HG03060 (cell line): ENCODE measurements at regions not wholly inside any gene's neighbourhood (a gene's known extent, or its start where the extent isn't known, plus 50 kb on each side); places are given as distances from the start of the nearest gene placed in this dataset.
A peak's percentile ranks its signal among the peaks of the same experiment; 100 is the strongest.

Experiments used
- ATAC-seq: cut with Tn5 transposase; IDR thresholded peaks from one replicate; pipeline ENCODE4 v1.9.1; 2021; ENCODE audit warnings: low read depth, moderate number of reproducible peaks; ENCODE audit not compliant: unreplicated experiment

DNA sequence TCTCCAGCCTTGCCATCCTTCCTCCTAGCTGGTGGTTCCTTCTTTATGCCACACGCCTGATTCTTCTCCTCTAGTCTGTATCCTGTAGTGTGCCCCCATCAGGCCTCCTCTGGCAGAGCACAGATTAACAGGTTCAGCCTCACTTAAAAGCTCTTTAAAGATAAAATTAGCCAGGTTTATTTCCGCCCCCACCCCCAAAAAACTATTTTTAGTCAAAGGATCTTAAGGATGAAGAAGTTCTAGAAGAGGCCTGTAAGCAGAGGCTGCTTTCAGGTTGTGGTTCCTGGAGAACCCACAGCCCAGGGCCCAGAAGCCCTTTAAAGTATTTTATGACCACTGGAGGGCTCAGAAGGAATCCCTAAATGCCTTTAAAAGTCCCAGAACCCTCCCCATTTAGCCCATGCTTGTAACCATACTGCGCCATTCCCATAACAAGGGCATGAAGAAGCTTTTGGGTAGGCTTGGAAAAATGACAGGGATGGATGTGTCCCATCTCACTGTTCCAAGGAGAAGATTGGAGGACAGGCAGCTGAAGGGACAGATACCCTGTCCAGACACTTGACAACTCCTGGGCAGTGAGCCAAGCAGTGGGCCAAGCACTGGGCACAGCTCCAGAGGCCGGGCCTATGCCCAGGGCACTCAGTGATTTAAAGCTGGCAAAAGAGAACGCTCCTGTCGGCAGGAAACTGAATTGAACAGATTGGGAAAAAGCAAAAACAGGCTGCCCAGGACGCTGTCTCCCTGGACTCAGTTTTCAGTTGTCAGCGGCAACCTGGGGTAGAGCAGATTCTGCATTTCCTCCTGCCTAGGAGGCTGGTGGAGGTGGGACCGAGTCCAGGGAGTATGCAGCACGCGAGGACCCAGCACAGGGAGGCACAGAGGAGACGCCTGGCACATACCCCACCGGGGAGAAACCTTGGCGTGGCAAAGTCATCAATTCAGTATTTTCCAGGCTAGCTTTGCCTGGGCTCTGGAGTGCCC lies 106.3 kb upstream of the SSBP2 start:
- no peak for ATAC-seq

DNA sequence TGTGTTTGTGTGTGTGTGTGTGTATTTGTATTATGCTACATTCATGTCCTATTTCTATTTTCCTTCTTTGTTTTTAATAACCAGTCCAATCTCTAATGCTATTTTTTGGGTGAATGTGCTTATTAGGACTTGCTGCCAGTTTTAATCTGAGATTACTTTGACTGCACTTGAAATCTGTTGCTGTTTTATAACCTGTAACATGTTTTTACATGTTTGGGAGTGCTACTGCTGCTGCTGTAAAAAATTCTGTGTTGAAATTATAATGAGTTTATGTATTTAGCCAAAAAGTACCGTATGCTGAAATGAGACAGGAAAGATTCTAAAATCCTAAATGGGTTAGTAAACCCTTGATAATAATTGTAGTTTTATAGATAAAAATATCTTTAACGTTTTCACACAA lies 104.7 kb upstream of the SSBP2 start:
- ATAC-seq: no peak

GRCh38 chr5:81854915-81855314 lies 104.0 kb upstream of the SSBP2 start:
- ATAC-seq: no peak

DNA sequence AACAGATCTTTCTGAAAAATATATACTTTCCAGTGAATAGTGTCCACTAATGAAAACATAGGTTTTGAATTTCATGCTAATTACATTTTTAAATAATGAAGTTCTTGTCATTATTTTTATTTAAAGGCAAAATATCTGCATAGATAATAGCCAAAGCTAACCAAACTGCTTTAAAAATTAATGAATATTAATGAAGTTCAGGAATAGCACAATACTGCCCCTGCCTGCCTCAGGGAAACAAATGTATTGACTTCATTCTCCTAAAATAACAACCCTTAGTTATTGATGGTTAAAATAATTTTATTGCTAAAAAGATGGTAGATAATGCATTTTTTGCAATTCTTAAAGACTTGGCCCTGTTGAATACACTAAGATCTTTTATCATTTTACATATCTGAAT lies 103.6 kb upstream of the SSBP2 start:
- ATAC-seq: no peak

GRCh38 chr5:81853030-81853357 lies 102.1 kb upstream of the SSBP2 start:
- no peak for ATAC-seq

DNA sequence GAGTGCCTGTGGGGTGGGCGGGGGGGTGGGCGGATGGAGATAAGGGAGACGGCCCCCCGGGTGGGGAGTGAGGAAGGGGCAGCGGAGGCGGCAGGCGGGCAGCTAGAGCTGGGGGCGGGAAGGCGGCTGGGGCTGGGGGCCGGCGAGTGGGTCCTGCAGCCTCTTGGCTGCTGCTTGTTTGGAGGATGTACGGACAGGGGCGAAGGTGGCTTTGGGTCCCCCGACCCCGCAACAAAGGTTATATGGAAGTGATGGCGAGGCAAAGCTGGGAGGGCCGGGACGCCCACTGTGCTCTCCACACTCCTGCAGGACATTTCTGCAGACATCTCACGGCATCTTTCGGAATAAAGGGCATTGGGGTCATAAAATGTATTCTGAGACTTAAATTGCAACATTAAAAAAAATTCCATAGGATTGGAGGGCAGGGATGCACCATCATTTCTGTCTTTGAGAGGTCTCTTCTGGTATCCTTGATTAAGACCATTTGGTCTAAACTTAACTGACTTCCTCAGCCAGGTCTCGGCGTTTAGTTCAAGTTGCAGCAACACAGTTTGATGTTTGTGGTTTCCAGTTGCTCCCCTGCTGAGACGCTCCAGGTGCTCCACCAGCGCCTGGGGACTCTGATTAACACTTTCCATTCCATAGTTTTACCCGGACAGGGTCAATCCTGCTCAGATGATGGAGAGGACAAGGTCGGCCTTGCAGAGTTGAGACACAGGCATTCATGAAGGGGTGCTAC lies 101.6 kb upstream of the SSBP2 start:
- no peak for ATAC-seq

GRCh38 chr5:81851481-81852178 lies 100.7 kb upstream of the SSBP2 start:
- ATAC-seq: peak; percentile 70

DNA sequence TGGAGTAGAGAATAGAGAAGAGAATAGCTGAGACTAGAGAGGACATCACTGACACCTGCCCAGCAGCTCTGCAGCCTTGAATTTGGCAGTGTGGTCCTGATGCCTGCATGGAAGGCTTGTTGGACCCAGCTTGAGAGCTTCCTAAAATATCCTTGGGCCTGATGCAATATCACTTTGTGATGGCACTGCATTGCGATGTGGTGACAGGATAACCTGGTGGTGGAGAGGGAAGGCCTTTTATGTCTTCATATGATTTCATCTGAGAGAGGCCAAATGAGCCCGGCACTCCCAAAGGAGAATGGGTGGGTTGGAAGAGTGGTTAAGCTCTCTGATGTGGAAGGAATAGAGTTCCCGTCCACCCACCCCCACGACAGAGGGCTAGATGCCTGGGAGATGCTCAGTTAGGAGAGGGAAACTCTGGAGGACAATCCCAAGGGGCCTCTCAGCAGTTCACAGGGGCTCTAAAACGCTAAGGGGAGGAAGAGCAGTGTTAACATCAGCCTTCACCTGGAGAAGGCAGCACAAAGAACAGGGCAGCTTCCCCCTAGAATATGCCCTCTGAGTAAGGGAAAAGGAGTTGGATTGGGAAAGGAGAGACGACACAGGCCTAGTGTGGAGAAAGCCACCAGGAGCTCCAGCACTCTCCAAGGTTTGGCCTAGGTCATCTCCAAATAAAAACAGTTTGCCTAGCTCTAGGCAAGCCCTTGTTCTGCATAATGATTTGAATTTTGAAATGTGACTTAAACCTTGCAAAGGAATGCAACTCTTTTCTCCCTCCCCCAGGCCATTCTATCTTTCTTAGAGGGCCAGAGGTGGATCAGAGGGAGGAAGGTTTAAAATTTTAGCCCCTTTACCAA lies 99.8 kb upstream of the SSBP2 start:
- no peak for ATAC-seq

DNA sequence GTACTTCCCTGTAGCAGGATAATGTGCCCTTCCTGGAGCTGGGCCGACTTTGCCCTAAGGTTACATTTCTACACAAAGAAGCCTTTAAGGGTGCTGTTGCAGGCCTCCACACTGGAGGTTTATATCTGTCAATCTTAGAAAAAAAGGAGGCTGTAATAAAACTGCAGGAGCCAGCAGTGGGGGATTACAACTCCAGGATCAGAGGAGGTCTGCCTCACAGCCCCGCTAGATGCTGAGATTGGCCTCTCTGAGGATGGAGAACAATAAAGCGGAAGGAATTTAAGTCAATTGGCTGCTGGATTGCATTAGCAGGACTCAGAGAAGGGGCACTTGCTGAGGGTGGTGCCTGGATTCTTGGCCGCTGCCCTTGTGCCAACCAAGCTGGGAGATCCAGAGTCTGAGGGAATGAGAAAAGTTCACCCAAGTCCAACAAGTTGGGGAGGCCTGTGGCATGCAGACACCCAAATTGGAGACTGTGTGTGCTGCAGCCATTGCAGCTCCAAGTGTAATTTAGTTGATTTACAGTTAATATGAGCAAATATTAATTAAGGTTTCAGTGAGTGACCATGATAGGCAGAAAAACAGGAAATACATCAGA lies 99.0 kb upstream of the SSBP2 start:
- no peak for ATAC-seq

DNA sequence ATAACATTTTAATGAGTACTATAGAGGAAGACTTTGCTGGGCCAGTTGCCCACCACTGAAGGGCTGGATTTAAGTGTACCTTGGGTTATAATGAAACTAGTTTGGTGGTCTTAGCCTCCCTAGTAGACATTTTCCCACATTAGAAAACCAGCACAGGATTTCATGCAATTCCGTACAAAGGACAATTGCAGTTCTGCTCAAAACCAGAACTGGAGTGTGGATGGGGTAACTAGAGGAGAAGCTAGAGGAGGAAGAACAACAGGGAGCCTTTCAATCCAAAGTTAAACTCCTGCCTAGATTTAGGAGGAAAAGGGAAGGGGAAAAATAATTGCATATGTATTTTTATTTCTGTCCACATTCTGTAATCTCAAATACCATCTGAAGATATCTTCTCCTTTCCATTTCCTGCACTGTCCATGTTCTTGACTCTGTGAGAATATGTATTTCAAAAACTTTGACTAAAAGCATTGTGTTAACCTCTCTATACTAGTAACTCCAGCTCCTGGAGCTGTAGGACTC lies 97.5 kb upstream of the SSBP2 start:
- ATAC-seq: no peak

GRCh38 chr5:81846301-81846700 lies 95.4 kb upstream of the SSBP2 start:
- no peak for ATAC-seq

DNA sequence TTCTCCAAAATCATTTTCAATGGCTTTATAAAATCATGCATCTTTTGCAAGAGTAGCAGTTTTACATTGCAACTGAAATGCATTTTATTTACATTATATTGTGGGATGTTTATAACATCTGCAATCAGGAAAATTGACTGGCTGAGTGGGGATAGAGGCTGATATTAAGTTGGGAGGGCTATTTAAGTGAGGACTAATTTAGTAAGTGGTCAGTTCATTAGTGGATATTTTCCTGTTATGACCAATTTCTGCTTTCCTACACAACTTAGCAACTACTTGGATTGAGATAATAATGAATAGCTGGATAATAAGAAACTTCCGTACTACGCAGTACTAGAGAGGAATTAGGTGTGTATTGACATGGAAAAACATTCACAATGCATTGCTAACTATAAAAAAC lies 92.9 kb upstream of the SSBP2 start:
- no peak for ATAC-seq

DNA sequence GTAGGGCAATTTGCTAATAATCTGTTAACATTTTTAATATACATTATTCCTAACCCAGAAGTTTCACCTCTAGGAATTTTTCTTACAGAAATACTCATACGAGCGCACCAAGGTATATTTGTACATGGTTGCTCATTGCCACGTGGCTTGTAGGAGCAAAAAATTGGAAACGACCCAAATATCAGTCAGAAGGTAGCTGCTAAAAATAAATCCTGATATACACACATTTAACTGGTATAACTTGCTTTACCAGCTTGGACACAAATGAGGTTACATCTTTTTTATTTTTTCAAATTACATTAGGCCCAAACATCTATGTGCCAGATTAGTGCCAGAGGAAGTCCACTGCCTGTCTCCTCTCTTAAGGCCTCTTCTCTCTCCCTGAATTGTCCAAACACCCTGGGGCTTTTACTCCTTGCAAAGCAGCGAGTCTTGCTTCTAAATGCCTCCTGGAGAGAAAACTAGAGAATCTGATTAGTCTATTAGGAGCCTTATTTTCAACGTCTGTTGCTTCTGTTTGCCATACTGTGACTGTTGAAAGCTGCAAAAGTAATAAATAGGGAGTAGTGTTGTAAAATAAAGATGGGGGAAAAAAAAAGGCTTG lies 92.0 kb upstream of the SSBP2 start:
- no peak for ATAC-seq

DNA sequence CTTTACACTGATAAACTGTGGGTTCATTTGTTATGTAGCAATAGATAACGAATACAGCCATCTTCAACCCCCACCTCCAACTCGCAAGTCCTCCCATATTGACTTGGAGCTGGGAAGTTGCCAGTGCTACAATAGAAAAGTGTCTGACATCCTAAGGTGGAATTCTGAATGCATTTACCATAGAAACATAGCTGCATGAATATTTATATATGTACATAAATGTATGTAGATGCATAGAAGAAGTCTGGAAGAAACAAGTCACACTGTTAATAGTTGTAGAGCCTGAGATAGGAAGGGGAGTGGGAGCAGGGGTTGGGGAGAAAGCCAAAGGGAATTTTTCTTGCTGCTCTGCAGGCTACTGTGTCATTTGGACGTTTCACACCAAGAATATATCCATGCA lies 88.1 kb upstream of the SSBP2 start:
- ATAC-seq: no peak

DNA sequence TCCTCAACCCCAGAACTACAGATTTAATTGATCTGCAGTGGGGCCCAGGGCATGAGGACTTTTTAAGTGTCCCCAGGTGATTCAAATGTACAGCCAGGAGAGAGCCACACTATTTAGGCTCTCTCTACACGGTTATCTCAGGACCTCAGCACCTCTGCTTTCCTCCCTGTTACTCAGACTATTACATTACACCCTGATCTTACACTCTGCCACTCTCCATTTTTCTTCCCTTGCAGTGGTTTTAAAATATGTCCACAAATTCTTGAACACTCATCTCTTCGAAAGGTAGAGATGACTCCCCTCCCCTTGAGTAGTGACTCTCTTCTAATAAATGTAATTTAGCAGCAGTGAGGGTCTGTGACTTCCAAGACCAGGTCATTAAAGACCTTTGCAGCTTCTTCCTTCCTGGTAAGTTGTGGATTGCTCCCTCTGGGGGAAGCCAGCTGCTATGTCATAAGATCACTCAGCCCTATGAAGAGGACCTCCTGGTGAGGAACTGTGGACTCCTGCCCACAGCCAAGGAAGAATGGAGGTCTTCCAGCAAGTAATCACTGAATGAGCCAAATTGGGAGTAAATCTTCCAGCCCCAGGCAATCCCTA lies 87.5 kb upstream of the SSBP2 start:
- ATAC-seq: no peak

- ATAC-seq: no peak
Observed at GRCh38 chr5:81837667-81838306, 86.9 kb upstream of the SSBP2 start.

- ATAC-seq: no peak
Observed at GRCh38 chr5:81835814-81836367, 85.0 kb upstream of the SSBP2 start.

- no peak for ATAC-seq
Observed at GRCh38 chr5:81834021-81834660, 83.2 kb upstream of the SSBP2 start.
